ENCODE measurements at regions not wholly inside any gene's neighbourhood (a gene's known extent, or its start where the extent isn't known, plus 50 kb on each side); places are given as distances from the start of the nearest gene placed in this dataset.
"Not testable (repeated sequence)": the region's sequence is repeated elsewhere in the genome, so short reads cannot be mapped to it uniquely, and the experiment has no call there.

- no peak for DNase-seq
Observed at GRCh38 chr5:144742361-144742760, 571.7 kb downstream of the KCTD16 start.

GRCh38 chr5:144731786-144732185, 561.1 kb downstream of the KCTD16 start:
- DNase-seq, result no peak

- DNase-seq, result no peak
Observed at GRCh38 chr5:144712090-144712489, 541.4 kb downstream of the KCTD16 start.

GRCh38 chr5:144711172-144711571, 540.5 kb downstream of the KCTD16 start:
- no peak for DNase-seq

- DNase-seq, result no peak
Observed at GRCh38 chr5:144710637-144711036, 540.0 kb downstream of the KCTD16 start.

GRCh38 chr5:144703776-144704175, 533.1 kb downstream of the KCTD16 start:
- no peak for DNase-seq

GRCh38 chr5:144698484-144698883, 527.8 kb downstream of the KCTD16 start:
- no peak for DNase-seq

GRCh38 chr5:144697847-144698262, 527.2 kb downstream of the KCTD16 start:
- DNase-seq, result no peak

- no peak for DNase-seq
Observed at GRCh38 chr5:144691936-144692335, 521.3 kb downstream of the KCTD16 start.

- no peak for DNase-seq
Observed at GRCh38 chr5:144684899-144685298, 514.2 kb downstream of the KCTD16 start.

GRCh38 chr5:144680711-144681110, 510.0 kb downstream of the KCTD16 start:
- DNase-seq, result no peak

GRCh38 chr5:144671066-144671465, 500.4 kb downstream of the KCTD16 start:
- no peak for DNase-seq

- no peak for DNase-seq
Observed at GRCh38 chr5:144659634-144660227, 489.1 kb downstream of the KCTD16 start.

GRCh38 chr5:144644317-144644716, 473.6 kb downstream of the KCTD16 start:
- DNase-seq, result no peak

- DNase-seq, result no peak
Observed at GRCh38 chr5:144638787-144639186, 468.1 kb downstream of the KCTD16 start.

- no peak for DNase-seq
Observed at GRCh38 chr5:144634138-144634537, 463.5 kb downstream of the KCTD16 start.

GRCh38 chr5:144598451-144599068, 427.9 kb downstream of the KCTD16 start:
- no peak for DNase-seq

GRCh38 chr5:144596517-144596916, 425.8 kb downstream of the KCTD16 start:
- no peak for DNase-seq

GRCh38 chr5:144594919-144595318, 424.2 kb downstream of the KCTD16 start:
- DNase-seq, result no peak

- not testable (repeated sequence) for DNase-seq
Observed at GRCh38 chr5:144594234-144594633, 423.6 kb downstream of the KCTD16 start.

GRCh38 chr5:144585681-144586080, 415.0 kb downstream of the KCTD16 start:
- DNase-seq, result no peak

- no peak for DNase-seq
Observed at GRCh38 chr5:144583541-144584449, 413.1 kb downstream of the KCTD16 start.

- DNase-seq, result no peak
Observed at GRCh38 chr5:144582066-144582465, 411.4 kb downstream of the KCTD16 start.

GRCh38 chr5:144581044-144581443, 410.4 kb downstream of the KCTD16 start:
- no peak for DNase-seq

Measured in CD4-positive, alpha-beta T cell treated with Interleukin-12 subunit alpha and Interleukin-12 subunit beta, for 1 hour (primary cell).